Bone marrow (tissue), 2 donors: ENCODE measurements at regions not wholly inside any gene's neighbourhood (a gene's known extent, or its start where the extent isn't known, plus 50 kb on each side); places are given as distances from the start of the nearest gene placed in this dataset.

Experiments
- DNase-seq, 2 donors: peaks; one replicate each; lab custom pipeline; 2025; lab: John Stamatoyannopoulos, UW

DNA sequence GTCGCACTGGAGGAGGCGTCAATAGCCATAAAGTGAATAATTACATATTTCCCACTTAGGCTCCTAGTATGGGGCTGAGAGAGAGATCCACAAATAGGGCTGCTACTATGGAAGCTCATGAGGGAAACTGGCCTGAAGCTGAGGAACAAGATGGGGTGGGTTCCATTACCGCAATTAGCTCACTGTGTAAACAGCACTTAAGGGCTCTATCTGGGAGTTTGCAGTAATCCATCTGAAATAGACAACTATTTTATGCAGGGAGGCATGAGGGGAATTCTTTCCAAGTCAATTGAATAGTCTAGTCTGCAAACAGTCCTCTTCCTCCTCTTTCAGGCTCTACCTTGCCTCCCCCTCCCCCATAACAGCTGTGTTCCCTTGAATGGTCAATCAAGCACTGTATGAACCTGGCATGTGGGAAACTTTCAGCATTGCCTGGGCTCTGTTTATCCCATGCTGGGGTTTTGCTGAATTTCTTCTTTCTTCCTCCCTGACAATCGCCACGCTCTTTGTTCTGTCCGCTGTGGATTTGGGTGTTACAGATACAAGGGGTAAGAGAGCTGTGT lies 56.1 kb upstream of the MAF start:
- DNase-seq = no peak

- peak in 1 of 2 donors; percentile 9 for DNase-seq
Observed at GRCh38 chr16:79653373-79653891, 52.9 kb upstream of the MAF start.

GRCh38 chr16:79651363-79651762 lies 50.8 kb upstream of the MAF start:
- no peak for DNase-seq
